ENCODE measurements at regions not wholly inside any gene's neighbourhood (a gene's known extent, or its start where the extent isn't known, plus 50 kb on each side); places are given as distances from the start of the nearest gene placed in this dataset.

DNA sequence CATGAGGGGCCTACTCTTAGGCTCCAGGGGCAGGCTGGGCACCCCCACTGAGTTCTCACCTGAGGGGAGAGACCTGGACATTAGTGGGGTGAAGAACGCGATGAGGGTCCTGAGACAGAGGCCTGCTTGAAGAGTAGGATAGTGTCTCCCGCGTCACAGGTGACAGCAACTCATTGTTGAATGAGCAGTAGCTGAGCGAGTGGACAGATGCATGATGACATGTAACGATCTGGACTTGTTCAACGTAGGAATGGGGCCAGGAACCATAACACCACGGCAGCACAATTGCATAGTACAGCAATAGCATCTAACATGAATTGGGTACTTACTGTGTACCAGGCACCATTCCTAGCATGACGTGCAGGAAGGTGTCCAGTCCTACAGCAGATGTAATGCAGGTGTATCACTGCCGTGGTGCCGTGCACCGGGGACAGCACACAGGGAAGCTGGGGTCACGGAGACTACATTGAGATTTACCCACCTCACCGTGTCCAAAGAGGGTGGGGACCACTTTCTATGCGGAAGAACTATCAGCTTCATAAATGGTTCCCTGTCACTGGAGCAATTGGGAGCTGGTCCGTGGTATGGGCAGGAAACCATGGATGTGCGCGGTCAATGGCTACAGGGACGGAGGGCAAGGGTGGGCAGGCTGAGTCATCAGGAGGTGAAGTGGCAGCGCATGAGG, 1019.1 kb downstream of the TBC1D22A start:
- TF ChIP-seq GATA3 (IDR thresholded peaks at IDR 0.05; ENCODE audit: low read depth, low read length), result no peak
- no peak for TF ChIP-seq GATA2 (IDR thresholded peaks at IDR 0.05; ENCODE audit: low read depth, low read length)
